RWPE2 (cell line): ENCODE measurements at regions not wholly inside any gene's neighbourhood (a gene's known extent, or its start where the extent isn't known, plus 50 kb on each side); places are given as distances from the start of the nearest gene placed in this dataset.

Source experiments
- ATAC-seq: fragments of 200-7000 bp; cut with Tn5 transposase; 3 replicates; pipeline ENCODE4 v1.9.1; 2021; ENCODE audit warnings: low read depth
- DNase-seq: peaks from one replicate; pipeline ENCODE4 v3.0.0-alpha.2; 2020; ENCODE audit warnings: low spot score
- H3K27ac ChIP-seq: fragments of 450-650 bp; 2 replicates; pipeline ENCODE4 v1.5.1; 2017; ENCODE audit warnings: mild to moderate bottlenecking; ENCODE audit not compliant: poor library complexity, severe bottlenecking
- H3K27me3 ChIP-seq: fragments of 250-450 bp; sonication (Bioruptor Pico); 2 replicates; pipeline ENCODE4 v1.5.1; 2021; ENCODE audit warnings: mild to moderate bottlenecking, moderate library complexity; ENCODE audit not compliant: insufficient read depth, poor library complexity, severe bottlenecking
- H3K36me3 ChIP-seq: fragments of 250-450 bp; sonication (Bioruptor Pico); 2 replicates; pipeline ENCODE4 v1.5.1; 2020; ENCODE audit warnings: low read depth, mild to moderate bottlenecking, moderate library complexity
- H3K4me1 ChIP-seq: fragments of 250-450 bp; sonication (Bioruptor Pico); 2 replicates; pipeline ENCODE4 v1.5.1; 2021; ENCODE audit warnings: mild to moderate bottlenecking, moderate library complexity; ENCODE audit not compliant: insufficient read depth, poor library complexity, severe bottlenecking
- H3K4me3 ChIP-seq: fragments of 250-450 bp; sonication (Bioruptor Pico); 2 replicates; pipeline ENCODE4 v1.5.1; 2021; ENCODE audit warnings: mild to moderate bottlenecking, moderate library complexity; ENCODE audit not compliant: severe bottlenecking
- H3K9me3 ChIP-seq: fragments of 250-450 bp; sonication (Bioruptor Pico); 2 replicates; pipeline ENCODE4 v1.5.1; 2021; ENCODE audit warnings: mild to moderate bottlenecking, moderate library complexity; ENCODE audit not compliant: severe bottlenecking
- TF ChIP-seq, protein P1 (sequence below): fragments of 450-650 bp; IDR thresholded peaks from one replicate; pipeline ENCODE4 v1.5.1; 2017; ENCODE audit warnings: mild to moderate bottlenecking, moderate library complexity; ENCODE audit not compliant: poor library complexity, severe bottlenecking

DNA sequence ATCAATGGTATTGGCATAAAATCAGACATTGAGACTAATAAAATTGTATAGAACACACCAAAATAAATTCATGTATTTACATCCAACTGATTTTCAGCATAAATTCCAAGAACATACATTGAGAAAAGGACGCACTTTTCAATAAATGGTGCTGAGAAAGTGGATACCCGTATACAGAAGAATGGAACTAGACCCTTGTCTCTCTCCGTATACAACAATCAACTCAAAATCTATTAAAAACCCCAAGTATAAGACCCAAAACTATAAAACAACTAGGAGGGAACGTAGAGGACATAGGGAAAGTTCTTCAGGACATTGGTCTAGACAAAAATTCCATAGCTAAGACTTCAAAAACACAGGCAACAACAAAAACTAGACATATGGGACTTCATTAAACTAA, 97.4 kb downstream of the GGTLC2 start:
- H3K27ac ChIP-seq: no peak overlapping the region
- ATAC-seq (no peak), DNase-seq (no peak)
- no peaks in the 10 kb centered on the region for H3K4me1 ChIP-seq
- no peaks in the 10 kb centered on the region for H3K36me3 ChIP-seq
- no peak overlapping the region for H3K4me3 ChIP-seq
- H3K9me3 ChIP-seq: peaks cover 15% of the 10 kb centered on the region
- peaks cover 30% of the 10 kb centered on the region for H3K27me3 ChIP-seq
- TF ChIP-seq, protein P1, sequence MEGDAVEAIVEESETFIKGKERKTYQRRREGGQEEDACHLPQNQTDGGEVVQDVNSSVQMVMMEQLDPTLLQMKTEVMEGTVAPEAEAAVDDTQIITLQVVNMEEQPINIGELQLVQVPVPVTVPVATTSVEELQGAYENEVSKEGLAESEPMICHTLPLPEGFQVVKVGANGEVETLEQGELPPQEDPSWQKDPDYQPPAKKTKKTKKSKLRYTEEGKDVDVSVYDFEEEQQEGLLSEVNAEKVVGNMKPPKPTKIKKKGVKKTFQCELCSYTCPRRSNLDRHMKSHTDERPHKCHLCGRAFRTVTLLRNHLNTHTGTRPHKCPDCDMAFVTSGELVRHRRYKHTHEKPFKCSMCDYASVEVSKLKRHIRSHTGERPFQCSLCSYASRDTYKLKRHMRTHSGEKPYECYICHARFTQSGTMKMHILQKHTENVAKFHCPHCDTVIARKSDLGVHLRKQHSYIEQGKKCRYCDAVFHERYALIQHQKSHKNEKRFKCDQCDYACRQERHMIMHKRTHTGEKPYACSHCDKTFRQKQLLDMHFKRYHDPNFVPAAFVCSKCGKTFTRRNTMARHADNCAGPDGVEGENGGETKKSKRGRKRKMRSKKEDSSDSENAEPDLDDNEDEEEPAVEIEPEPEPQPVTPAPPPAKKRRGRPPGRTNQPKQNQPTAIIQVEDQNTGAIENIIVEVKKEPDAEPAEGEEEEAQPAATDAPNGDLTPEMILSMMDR: no peak

DNA sequence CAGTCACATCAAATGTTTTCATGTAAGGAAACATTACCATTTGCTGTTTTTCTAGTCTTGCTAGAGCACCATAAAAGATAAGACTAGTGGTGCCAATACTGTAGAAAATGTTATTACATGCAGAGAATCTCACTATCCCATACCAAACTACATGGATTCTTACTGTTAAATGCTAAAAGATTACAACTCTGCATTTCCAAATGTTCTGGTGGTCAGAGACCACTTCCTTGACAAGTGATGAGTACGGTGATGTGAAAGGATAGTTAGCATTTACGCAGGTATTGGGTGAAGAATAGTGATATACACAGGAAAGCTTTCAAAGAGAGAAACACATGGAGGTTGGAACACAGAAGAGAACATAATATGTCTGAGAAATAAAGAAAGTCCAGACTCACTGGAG, 98.2 kb downstream of the GGTLC2 start:
- ATAC-seq: no peak
- no peak overlapping the region for H3K27ac ChIP-seq
- DNase-seq: no peak
- H3K36me3 ChIP-seq: no peaks in the 10 kb centered on the region
- peaks cover 12% of the 10 kb centered on the region for H3K9me3 ChIP-seq
- no peak overlapping the region for H3K4me3 ChIP-seq
- TF ChIP-seq, protein P1: no peak
- no peaks in the 10 kb centered on the region for H3K4me1 ChIP-seq
- peaks cover 27% of the 10 kb centered on the region for H3K27me3 ChIP-seq

DNA sequence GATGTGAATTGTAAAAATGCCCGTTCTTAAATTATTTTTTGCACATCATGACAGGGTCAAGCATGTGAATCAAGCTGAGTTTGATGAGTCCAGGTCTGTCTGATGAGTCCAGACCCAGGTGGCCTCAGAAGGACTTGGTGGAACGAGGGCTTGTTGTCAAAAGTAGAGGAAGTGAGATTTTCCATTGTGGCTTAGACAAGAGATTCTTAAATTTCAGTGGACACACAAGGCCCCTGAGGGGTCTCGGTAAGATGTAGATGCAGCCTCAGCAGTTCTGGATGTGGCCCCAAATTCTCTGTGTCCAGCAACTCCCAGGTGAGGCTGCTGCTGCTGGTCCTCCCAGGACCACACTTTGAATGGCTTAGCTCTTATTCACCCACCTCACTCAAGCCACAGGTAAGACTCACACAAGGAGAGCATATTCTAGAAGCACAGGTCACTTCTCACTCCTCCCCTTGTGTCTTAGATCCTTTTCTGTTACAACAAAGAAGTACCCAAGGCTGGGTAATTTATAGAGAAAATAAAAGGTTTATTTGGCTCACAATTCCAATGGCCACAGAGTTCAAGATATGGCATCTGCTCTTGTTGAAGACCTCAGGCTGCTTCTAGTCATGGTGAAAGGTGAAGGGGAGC, 98.8 kb downstream of the GGTLC2 start:
- no peak for DNase-seq
- ATAC-seq: no peak
- Histone ChIP-seq H3K9me3 (peaks cover 12% of the 10 kb centered on the region), H3K27me3 (peaks cover 27% of the 10 kb centered on the region), H3K27ac (no peak overlapping the region), H3K4me1 (no peaks in the 10 kb centered on the region), H3K4me3 (no peak overlapping the region), H3K36me3 (no peaks in the 10 kb centered on the region)
- TF ChIP-seq, protein P1: no peak

DNA sequence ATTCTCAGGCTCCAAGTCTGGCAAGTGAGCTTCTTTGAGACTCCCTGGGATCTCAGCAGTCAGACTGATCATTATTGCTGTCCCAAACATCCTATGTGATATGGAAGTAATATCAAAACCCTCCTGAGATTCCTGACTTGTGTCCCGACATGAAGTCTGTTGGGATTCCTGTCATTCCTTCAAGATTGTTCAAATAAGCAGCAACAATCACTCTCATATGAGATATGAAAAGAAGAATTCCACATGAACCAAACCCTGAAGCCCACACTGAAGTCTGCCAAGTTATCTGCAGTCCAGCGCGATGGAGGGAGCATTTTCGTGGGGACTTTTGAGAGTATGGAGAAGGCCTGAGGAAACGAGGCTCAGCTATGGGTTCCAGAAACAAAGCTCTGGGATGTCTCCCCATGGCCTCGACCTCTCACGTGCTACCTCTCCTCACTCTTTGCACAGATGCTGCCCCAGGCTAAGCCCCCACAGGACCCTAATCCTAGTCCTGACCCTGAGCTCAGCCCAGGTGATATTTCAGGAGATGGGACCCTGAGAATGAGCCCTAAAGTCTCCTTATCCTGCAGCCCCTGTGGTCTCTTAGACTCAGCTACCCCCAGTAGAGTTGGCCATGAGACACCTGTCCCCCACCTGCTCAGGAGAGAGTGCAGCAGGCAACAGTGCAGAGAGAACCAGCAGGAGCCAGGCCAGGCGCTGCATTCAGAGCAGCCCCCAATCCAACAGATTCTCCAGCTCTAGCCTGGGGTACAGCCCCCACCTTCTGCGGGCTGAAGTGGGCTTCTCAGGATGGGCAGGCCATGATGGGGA, 100.2 kb downstream of the GGTLC2 start:
- DNase-seq (no peak), ATAC-seq (no peak)
- Histone ChIP-seq H3K9me3 (peaks cover 13% of the 10 kb centered on the region), H3K4me3 (no peak overlapping the region), H3K27ac (no peak overlapping the region), H3K4me1 (no peaks in the 10 kb centered on the region), H3K36me3 (no peaks in the 10 kb centered on the region), H3K27me3 (peaks cover 27% of the 10 kb centered on the region)
- TF ChIP-seq, protein P1: no peak
